ENCODE measurements at regions not wholly inside any gene's neighbourhood (a gene's known extent, or its start where the extent isn't known, plus 50 kb on each side); places are given as distances from the start of the nearest gene placed in this dataset.

DNA sequence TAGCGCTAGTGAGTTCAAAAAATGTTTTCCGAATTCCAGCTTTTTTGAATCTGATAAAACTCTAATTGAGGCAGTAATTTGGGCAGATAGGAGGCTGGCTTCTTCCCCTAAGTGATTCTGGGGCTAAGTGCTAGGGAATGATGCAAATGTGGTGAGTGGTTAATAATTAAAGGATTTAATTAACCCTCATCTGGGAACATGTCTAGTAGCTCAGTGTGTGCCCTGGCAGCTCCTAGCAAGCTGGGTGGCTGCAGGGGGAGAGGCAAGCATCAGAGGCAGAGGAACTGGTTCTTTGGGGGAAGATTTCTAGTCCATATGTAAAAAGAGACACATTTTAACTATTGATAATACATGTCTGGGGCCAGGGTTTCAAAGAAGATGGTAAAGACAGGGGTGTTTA is 354.5 kb downstream of the WDR11 start:
- no peak for ATAC-seq
- no peak for DNase-seq
- TF ChIP-seq, protein P1, sequence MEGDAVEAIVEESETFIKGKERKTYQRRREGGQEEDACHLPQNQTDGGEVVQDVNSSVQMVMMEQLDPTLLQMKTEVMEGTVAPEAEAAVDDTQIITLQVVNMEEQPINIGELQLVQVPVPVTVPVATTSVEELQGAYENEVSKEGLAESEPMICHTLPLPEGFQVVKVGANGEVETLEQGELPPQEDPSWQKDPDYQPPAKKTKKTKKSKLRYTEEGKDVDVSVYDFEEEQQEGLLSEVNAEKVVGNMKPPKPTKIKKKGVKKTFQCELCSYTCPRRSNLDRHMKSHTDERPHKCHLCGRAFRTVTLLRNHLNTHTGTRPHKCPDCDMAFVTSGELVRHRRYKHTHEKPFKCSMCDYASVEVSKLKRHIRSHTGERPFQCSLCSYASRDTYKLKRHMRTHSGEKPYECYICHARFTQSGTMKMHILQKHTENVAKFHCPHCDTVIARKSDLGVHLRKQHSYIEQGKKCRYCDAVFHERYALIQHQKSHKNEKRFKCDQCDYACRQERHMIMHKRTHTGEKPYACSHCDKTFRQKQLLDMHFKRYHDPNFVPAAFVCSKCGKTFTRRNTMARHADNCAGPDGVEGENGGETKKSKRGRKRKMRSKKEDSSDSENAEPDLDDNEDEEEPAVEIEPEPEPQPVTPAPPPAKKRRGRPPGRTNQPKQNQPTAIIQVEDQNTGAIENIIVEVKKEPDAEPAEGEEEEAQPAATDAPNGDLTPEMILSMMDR (IDR thresholded peaks at IDR 0.05): no peak
- Histone ChIP-seq H3K4me1 (no peaks in the 10 kb centered on the region), H3K27ac (no peak overlapping the region), H3K27me3 (no peaks in the 10 kb centered on the region), H3K4me3 (no peak overlapping the region), H3K9me3 (no peaks in the 10 kb centered on the region), H3K36me3 (no peaks in the 10 kb centered on the region)
- intact Hi-C loops (cut with DNase I): no loop called here

DNA sequence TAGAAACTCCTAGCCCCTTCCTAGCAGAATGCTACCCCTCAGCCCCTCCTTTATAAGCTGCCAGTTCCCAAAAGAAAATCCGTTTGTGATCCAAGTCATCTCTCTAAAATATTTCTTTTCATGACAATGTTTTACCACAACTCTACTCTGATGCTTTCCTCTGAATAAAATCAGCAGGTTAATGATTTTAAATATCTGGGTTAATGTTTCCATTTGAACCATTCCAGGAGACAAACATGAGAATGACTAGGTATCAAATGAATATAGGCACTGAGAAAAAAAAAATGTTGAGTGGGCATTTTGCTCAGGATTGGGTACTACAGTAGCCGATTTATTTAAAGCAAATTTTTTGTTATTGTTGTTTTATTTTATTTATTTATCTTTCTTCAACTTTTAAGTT is 360.3 kb downstream of the WDR11 start:
- Histone ChIP-seq H3K27ac (no peak overlapping the region), H3K36me3 (no peaks in the 10 kb centered on the region), H3K4me1 (no peaks in the 10 kb centered on the region), H3K27me3 (no peaks in the 10 kb centered on the region), H3K4me3 (no peak overlapping the region), H3K9me3 (no peaks in the 10 kb centered on the region)
- TF ChIP-seq, protein P1 (IDR thresholded peaks at IDR 0.05): no peak
- ATAC-seq: no peak
- intact Hi-C loops (cut with DNase I): no loop called here
- DNase-seq: no peak

DNA sequence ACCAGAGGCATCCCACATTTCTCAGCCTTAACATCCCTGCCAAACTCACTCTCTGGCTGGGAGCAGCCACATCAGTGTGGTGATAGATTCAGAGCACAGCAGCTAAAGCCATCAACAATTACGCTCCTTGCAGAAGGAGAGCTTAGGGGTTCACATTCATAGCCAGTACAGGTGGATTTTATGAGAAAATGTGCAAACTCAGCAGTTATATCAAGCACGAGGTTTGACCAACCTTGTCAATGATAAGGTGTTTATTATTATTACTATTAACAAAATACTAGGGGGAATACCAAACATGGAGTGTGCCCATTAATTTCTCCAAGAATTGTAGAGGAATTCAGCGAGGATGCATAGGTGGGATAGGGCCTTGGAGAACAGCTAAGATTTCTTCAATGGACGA is 362.3 kb downstream of the WDR11 start:
- TF ChIP-seq, protein P1 (IDR thresholded peaks at IDR 0.05): no peak
- intact Hi-C loops (cut with DNase I): no loop called here

DNA sequence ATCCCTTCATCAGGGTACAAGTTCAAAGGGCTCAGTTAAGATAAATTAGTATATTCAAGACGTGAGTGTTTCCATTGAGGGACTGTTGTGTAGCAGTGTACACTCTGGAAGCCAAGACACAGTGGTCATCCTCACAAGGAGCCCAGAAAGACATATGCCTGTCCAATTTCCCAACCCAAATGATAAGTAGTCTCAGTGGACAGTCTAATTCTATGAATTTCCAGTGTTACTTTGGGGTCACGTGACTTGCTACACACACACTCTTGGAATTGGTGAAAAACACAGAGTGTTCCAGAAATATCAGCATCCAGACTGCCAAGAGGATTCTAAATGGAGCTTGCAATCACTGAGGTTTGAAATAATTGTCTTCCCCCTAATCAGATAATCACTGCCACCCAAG is 365.1 kb downstream of the WDR11 start:
- ATAC-seq: no peak
- no peak overlapping the region for H3K27ac ChIP-seq
- H3K4me3 ChIP-seq: no peak overlapping the region
- H3K27me3 ChIP-seq: no peaks in the 10 kb centered on the region
- DNase-seq: no peak
- H3K4me1 ChIP-seq: no peaks in the 10 kb centered on the region
- TF ChIP-seq, protein P1 (IDR thresholded peaks at IDR 0.05): no peak
- H3K9me3 ChIP-seq: no peaks in the 10 kb centered on the region
- intact Hi-C loops (cut with DNase I): no loop called here
- H3K36me3 ChIP-seq: no peaks in the 10 kb centered on the region

More for the DNA sequence above, 362.3 kb downstream of the WDR11 start:
- H3K4me1 ChIP-seq: no peaks in the 10 kb centered on the region
- no peaks in the 10 kb centered on the region for H3K9me3 ChIP-seq
- no peak overlapping the region for H3K27ac ChIP-seq
- ATAC-seq: no peak
- no peaks in the 10 kb centered on the region for H3K36me3 ChIP-seq
- no peak overlapping the region for H3K4me3 ChIP-seq
- no peaks in the 10 kb centered on the region for H3K27me3 ChIP-seq
- no peak for DNase-seq

DNA sequence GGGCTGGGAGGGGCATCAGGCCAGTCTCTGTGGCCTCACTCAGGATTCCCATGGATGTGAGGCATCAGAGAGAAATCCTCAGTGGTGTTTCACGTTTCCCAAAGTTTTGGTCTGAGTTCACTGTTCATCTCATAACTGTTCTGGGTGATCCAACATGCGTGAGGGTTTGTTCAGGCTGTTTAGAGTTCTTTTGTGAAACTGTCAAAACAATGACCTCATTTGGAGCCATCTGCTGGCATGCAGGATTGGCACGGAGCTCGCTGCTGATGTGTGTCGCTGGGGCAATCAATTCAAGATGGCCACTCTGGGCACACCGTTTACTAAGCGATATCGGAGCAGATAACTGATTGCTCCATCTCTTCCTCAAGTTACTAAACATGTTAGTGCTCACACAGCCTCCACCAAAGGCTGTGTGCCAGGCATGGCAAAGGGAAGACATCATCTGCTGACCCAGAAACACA is 365.6 kb downstream of the WDR11 start:
- H3K4me1 ChIP-seq: no peaks in the 10 kb centered on the region
- H3K27ac ChIP-seq: no peak overlapping the region
- H3K36me3 ChIP-seq: no peaks in the 10 kb centered on the region
- no peaks in the 10 kb centered on the region for H3K9me3 ChIP-seq
- TF ChIP-seq, protein P1 (IDR thresholded peaks at IDR 0.05): no peak
- ATAC-seq (no peak), DNase-seq (no peak)
- intact Hi-C loops (cut with DNase I): no loop called here
- H3K27me3 ChIP-seq: no peaks in the 10 kb centered on the region
- no peak overlapping the region for H3K4me3 ChIP-seq

DNA sequence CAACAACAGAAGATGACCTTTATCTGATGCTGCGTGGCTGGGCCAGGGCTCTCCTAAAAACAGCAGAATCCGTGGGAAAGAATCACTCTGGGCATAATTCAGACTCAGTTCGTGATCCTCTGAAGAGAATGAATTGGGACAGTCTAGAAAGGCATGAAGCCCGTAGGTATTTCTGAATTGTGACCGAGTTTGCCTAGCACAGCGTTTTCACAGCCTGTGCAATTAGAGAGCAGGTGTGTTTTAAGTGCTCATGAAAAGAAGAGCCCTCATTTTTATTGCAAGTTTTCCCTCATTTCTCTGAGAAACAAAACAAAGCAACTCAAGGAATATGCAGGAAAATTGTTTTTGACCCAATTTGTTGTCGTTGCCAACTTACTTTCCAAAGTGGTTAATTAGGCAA is 366.2 kb downstream of the WDR11 start:
- no peak overlapping the region for H3K4me3 ChIP-seq
- H3K9me3 ChIP-seq: no peaks in the 10 kb centered on the region
- intact Hi-C loops (cut with DNase I): no loop called here
- ATAC-seq: no peak
- H3K4me1 ChIP-seq: no peaks in the 10 kb centered on the region
- no peak overlapping the region for H3K27ac ChIP-seq
- H3K27me3 ChIP-seq: no peaks in the 10 kb centered on the region
- DNase-seq: no peak
- no peaks in the 10 kb centered on the region for H3K36me3 ChIP-seq
- TF ChIP-seq, protein P1 (IDR thresholded peaks at IDR 0.05): no peak

All from upper lobe of right lung (tissue), 1 donor.